NCI-H2196 treated with DMSO at 0.1 percent for 48 hours (cell line): ENCODE measurements at regions not wholly inside any gene's neighbourhood (a gene's known extent, or its start where the extent isn't known, plus 50 kb on each side); places are given as distances from the start of the nearest gene placed in this dataset.

Experiments used
- DNase-seq: peaks from one replicate; lab custom pipeline; 2025; ENCODE audit not compliant: unreplicated experiment; lab: John Stamatoyannopoulos, UW

GRCh38 chr2:236793023-236794011 is 223.7 kb downstream of the ACKR3 start:
- no peak for DNase-seq

DNA sequence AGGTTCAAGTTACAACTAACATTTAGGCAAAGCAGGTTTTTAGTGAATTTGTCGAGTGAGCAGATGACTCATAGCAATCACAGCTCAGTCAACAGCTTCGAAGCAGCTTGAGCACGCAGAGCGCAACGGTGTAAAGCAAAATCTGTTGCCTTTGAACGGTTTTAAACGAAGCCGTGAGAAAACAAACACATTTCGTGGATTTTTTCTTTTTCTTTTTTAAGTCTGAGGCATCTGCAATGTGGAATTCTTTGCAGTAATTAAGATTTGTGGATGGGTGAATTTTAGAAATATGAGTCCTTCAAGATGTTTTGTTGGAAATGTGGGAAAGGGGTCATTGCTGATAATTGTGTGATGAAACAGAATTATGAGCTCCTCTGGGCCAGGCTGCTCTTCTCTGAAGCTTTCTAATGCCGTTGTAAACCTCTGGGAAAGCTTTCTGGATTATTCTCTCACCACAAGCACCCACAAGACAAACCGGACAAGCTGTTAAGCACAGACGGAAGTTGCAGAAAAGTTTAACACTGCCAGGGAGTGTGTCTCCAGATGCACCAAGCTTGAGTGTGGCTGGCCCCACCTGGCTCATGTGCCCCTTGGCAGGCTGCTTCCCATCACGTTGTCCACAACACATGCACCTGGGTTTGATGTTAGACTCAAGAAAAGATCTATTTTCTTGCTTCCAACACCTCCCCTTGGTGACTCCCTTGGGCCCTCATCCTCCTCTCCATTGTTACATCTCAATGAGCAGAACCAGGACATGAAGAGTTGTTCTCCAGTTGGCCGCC is 224.7 kb downstream of the ACKR3 start:
- no peak for DNase-seq

DNA sequence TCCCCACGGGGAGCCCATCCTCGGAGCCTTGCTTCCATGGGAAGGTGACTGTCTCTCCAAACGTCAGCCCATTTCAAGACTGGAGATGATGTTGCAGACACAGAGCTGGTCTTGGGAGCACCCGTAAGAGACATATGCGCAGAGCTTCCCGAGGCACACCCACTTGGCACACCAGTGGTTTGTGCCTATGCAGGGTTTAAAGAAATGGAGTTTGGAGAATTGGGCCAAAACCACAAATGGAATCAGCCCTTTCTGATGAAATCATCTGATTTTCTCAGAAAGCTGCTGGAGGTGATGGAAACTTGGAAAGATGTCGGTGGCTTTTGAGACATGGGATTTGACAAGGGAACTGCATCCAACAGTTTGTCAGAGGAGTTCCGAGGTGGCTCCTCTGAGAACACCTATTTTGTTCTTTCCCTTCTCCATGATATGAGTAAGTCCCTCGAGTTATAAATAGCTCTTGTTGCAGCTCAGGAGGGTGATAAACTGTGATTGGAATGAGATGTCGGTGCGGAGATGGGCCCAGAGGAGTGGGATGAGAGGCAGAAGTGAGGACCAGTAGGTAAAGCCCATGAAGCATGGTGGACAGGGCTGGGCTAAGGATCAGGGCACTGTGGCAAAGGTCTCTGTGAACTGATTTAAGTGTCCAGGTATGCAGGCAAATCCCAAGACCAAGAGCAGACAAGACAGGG is 225.7 kb downstream of the ACKR3 start:
- no peak for DNase-seq

DNA sequence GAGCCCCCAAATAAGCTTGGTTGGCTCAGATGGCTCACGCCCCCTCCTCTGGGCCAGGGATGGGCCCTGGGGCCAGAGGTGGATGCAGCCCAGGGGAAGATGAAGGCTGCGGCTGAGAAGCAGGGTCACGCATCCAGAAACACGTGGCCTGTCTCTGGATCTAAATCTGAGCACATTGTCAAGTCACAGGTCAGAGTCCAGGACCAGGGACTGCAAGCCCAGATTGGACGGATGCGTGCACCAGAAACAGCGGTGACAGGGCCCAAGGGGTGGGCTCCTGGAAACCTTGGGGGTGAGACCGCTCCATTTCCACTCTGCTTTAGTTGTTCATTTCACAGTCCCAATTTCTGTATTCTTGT is 226.2 kb downstream of the ACKR3 start:
- DNase-seq = no peak

- no peak for DNase-seq
Observed at GRCh38 chr2:236796236-236796635, 226.6 kb downstream of the ACKR3 start.

DNA sequence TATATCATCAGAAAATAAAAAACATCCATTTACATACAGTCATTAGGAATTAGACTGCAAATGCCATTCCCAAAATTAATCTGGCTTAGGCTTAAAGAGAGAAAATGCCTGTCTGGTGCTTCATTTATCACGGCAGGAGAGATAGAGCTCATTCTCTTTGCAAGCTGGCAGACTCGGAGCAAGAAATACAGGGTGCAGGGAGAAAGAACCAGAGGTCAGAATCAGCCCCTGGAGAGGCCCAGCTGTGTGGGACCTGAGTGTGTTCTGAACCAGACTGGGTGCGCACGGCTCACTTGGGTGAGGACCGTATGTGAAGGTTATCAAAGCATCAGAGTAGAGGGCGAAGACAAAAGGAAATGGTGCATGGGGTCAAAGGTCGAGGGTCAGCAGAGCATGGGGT is 227.8 kb downstream of the ACKR3 start:
- DNase-seq = no peak

GRCh38 chr2:236798491-236798890 is 228.9 kb downstream of the ACKR3 start:
- no peak for DNase-seq

- no peak for DNase-seq
Observed at GRCh38 chr2:236799391-236800026, 229.9 kb downstream of the ACKR3 start.

DNA sequence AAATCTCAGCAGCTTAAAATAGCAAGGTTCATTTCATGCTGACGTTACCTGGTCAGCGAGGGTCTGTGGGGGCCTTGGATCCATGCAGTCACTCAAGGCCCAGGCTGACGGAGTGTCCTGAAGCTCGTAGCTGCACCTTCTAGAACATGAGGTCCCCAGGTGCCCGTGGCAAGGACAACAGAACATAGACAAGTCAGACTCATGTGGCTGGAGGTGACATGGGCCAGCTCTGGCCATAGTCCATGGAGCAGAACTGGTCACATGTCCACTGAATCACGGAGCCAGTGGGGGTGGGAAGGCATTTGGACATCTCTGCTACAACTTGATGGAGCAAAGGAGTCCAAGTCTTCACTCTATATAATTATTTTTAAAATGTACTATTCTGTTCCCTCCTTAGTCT is 233.2 kb downstream of the ACKR3 start:
- DNase-seq = no peak

GRCh38 chr2:236803621-236804020 is 234.0 kb downstream of the ACKR3 start:
- DNase-seq = no peak

DNA sequence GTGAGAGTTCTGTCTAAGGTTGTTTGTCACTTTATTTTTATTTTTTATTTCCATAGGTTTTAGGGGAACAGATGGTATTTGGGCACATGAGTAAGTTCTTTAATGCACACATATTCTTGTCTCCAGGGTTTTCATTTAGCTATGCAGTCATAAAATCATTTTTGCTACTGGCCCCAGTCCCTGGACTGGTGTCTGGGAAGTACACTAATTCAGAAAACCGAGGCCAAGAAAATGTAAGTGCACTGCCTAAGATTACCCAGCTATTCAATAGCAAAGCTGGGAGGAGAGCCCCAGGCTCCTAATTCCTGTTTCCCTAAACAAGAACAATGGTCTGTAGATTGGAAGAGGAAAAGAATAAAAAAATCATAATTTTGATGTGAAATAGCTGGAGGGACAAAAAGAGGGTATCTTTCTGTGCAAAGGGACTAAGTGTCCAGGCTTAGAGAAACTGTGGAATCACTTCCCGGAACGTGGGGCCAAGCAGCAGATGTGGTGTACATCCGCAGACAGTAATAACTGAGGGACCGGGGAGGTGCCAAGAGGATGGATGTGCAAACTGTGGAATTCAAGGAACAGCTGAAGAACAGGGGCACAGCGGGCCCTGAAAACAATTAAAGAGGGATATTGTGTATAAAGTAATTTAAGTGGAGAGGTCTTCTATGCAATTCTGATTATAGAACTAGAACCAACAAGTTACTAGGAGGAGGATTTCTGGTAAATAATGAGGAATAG is 236.3 kb downstream of the ACKR3 start:
- no peak for DNase-seq

- DNase-seq = no peak
Observed at GRCh38 chr2:236809716-236810115, 240.1 kb downstream of the ACKR3 start.

DNA sequence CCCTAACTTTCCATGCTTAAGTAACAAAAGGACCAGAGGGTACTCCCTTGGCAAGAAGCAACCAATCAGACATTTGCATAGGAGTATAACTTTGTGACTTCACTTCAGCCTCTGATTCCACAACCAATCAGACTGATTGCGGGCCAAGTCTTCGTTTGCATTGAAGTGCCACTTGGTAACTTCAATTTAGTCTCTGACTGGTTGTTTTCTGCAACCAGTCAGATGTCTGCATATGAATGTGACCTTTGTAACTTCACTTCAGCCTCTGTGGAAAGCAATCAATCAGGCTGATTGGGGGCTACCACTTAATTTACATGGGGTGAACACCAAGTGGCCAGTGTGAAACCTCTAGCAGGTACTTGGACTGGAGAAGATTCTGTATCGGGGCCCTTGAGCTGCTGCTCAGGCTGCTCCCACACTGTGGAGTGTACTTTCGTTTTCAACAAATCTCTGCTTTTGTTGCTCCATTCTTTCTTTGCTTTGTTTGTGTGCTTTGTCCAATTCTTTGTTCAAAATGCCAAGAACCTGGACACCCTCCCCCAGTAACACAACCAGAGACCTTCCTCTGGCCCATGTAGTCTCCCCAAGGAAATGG is 241.5 kb downstream of the ACKR3 start:
- DNase-seq = no peak

DNA sequence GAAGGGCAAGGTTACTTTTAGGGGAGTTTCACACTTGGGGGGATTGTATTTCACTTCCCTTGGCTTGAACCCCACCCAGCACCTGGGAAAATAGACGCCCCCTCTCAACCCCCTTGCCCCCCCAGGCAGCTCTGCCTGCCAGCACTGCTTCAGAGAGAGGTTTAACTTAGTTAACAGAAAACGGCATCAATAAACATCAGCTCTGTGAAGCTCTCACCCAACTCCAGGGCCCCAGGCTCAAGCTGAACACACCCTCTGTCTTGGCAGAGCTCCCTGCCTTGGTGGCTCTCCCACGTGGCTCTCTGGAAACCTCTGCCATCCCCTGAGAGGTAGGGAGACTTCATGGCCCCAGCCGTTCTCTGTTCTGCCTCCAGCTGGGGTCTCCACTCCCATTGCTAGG is 244.1 kb downstream of the ACKR3 start:
- DNase-seq = no peak

DNA sequence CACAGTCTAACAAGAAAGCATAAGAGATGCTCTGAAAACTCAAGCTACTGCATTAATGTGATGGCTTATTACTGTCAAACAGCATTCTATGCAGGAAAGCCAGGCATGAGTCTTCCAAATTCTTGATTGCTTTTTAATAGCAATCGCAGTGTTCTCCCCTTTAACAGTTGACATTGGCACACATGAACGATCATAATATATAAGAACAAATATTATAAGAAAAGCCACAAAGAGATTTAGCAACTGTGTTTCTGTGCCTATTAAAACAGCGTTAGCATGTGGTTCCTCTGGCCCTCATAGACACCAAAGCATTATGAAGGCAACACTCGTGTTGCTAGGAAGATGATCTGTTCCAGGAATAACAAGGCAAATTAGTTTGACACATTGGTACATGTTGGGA is 245.0 kb downstream of the ACKR3 start:
- no peak for DNase-seq

- DNase-seq = no peak
Observed at GRCh38 chr2:236815746-236816145, 246.1 kb downstream of the ACKR3 start.

DNA sequence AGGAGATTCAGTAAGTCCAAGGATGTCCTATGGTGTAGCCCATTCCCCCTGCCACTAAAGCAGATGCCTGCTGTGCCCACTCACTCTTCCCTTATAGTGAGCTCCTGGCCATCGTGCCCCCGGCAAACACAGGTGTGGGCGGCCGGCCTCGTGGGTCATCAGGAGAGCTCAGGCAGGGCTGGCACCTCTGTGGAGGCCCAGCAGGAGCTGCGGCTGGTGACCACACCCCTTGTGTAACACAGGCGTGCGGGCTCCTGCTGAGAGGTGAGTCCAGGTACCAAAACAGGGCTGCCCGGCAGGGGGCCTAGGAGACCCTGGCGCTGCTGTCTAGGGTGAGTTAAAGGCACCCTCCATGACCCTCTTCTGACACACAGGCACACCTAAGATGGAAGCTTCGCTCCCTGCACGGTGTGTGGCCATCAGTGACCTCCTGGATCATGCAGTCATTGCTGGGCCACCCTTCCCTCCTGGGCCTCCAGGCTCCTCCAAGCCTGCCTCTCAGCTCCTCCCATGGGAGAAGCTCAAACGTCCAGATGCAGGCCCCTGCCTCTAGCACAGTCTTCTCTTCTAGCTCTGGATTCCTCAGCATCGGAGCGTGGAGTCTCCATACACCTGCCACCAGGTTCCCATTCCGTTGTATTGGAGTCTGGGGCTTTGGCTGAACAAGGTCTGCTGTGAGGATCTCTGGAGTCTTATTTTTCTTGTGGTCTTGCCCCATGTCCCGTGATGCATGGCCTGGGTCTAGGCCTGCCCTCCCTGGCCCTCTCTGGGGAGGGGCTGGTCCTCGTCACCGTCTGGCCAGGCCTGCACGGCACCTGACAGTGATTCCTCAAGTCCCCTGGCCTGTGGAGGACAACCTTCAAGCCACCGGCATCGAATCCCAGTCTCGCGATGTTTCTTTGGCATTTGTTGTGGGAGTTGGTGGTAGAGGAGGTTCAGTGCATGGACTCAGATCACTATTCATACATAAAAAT is 246.9 kb downstream of the ACKR3 start:
- no peak for DNase-seq

DNA sequence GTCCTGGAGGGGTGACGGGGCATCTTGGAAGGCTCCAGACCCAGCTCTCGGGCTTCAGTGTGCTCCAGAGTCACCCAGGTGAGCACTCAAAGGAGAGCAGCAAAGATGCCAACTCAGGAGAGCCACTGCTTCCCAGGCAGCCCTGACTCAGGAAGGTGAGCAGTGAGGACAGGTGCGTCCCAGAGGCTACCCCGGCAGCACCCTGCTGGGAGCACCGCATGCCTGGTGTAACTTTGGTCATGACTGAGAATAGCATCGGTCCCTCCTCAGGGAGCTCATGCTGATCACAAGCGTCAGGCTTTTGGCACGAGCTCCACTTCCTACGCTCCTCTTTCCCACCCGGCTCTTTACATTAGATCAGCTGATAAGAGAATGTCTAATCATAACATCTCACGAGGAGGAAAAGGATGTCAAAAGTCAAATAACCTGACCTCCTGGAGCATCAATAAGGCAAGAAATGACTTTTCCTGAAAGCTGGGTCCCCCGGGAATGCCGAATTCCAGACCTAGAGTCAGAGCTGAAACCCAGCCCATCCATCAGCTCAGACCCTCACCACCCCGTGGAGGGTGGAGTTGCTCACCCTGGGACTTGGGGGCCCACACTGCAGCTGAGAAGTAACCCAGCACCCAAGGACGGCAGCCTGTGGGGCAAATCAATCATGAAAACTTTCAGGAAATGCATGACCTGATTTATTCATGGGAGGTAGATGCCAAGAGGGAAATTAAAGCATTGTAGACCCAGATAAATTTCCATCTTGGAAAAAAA is 248.8 kb downstream of the ACKR3 start:
- no peak for DNase-seq
